ENCODE measurements at regions not wholly inside any gene's neighbourhood (a gene's known extent, or its start where the extent isn't known, plus 50 kb on each side); places are given as distances from the start of the nearest gene placed in this dataset.

GRCh38 chr9:109953300-109953699, 173.3 kb downstream of the PALM2AKAP2 start:
- TF ChIP-seq CTCF (IDR thresholded peaks at IDR 0.05; ENCODE audit: poor library complexity) (no peak), EZH2 (IDR thresholded peaks at IDR 0.05; ENCODE audit: borderline replicate concordance) (no peak), EZH2phosphoT487 (IDR thresholded peaks at IDR 0.05; ENCODE audit: low read depth, severe bottlenecking, unreplicated experiment) (no peak)

Data from hepatocyte (in vitro differentiated cells).